ENCODE measurements at regions not wholly inside any gene's neighbourhood (a gene's known extent, or its start where the extent isn't known, plus 50 kb on each side); places are given as distances from the start of the nearest gene placed in this dataset.

- peak; percentile 16 for DNase-seq (ENCODE audit: low read depth)
Observed at GRCh38 chr3:186487819-186488218, 56.4 kb downstream of the CRYGS start.

DNA sequence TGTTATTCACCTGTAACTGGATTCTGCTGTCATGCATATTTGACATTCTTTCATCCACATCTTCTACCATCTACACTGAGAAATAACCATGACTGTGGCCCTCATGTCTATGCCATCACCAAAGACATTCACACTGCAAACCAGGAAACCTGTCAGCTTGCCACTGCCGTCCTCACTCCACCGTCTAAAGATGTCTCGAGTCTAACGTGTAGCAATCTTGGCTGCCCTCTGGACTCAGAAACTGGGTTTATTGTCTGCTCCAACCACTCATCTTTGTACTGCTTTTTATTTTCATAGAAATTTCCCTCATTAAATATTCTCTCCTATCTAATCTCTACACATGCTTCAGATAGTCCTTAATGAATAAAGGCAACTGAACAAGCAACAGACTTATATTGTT, 57.1 kb downstream of the CRYGS start:
- DNase-seq (ENCODE audit: low read depth) = no peak

- DNase-seq (ENCODE audit: low read depth) = no peak
Observed at GRCh38 chr3:186483611-186484340, 60.4 kb downstream of the CRYGS start.

- DNase-seq (ENCODE audit: low read depth) = no peak
Observed at GRCh38 chr3:186481526-186481925, 62.7 kb downstream of the CRYGS start.

DNA sequence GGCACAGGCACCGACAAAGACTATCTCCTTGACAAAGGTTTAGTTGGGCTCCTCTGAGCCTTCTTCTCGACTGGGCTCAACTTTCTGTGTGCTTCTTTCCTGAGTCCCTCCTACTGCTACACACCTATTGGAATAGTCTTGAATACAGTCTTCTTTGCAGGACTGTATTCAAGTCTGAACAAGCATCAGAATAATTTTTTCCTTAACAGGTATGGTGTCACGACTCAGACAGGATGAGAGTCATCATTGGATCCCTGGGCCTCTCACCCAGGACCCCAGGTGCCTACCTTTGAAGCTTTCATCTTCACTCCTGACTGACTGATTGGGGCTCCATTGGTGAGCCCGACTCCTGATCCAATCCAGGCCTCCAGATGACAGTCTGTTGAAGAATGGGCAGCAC, 66.3 kb downstream of the CRYGS start:
- DNase-seq (ENCODE audit: low read depth) = no peak

GRCh38 chr3:186477033-186477432, 67.1 kb downstream of the CRYGS start:
- DNase-seq (ENCODE audit: low read depth) = no peak

DNA sequence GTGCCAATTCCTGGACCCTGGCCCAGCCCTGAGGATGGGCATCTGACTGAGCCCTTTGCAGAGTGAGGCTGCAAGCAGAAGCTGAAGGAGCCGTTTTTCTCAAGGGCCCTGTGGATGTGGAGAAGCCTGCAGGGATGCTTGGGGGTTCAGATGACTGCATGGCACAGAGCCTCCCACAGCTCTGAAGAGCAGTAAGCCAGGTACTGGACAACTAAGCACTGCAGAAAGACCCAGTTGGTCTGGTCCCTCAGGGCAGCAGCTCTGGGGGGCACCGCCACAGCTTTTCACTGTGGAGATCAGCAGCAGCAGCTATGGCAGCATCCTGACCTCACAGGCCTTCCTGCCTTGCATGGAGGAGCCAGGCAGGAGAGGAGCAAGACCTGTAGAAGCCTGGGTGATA, 67.6 kb downstream of the CRYGS start:
- no peak for DNase-seq (ENCODE audit: low read depth)

DNA sequence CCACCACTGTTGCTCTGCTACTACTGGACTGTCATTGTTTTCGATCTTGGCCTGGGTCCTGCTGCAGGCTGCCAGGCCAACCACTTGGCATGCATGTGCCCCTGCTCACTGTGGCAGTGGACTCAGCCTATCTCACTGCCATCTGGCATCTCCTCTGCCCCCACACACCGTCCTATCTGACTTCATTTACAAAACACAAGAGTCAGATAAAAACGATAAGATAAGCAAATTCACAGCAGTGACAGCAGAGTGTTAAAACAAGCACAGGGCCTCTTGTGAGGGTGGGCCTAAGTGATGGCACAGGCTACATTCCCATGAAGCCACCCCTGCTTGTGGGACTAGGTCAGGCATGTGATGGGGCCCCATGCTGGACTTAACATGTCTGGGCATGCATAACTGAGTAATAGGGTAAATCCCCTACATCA, 68.1 kb downstream of the CRYGS start:
- DNase-seq (ENCODE audit: low read depth) = no peak

DNA sequence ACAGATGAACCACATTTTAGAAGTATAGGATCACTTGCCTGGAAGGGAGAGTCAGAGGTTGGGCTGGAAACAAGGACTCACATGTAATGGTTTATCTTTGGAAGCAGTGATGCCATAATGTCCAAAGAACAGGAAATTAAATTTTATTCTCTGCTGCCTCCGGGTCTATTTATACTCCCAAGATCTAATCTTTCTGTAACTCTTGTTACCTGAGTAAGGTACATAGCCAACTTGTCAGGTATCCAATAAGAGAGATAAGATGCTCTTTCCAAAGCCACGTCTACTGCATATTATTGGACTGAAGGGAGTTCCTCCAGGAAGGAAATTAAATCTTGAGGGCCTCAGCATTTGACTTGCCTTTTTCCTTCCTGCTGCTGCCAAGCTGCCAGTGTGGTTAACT, 71.0 kb downstream of the CRYGS start:
- no peak for DNase-seq (ENCODE audit: low read depth)

- peak; percentile 20 for DNase-seq (ENCODE audit: low read depth)
Observed at GRCh38 chr3:186472456-186473008, 71.6 kb downstream of the CRYGS start.

DNA sequence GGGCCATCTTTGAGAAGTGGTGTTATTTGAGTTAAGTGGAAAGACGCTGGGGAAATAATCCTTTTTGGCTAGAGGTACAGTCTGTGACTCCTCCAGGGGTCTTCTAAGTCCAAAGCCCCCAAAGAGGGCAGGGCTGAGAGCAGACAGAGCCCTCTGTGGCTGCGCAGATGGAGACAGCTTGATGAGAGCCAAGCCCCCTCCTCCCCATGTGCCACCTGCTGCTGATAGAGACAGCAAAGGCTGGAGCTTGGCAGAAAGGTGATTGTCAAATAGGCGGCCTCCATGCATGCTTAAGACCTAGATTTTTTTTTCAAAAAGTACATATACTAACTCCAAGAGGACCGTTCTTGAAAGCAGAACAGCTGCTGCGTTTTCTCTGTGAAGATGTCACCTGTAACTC, 72.4 kb downstream of the CRYGS start:
- no peak for DNase-seq (ENCODE audit: low read depth)

- DNase-seq (ENCODE audit: low read depth) = no peak
Observed at GRCh38 chr3:186469525-186469924, 74.7 kb downstream of the CRYGS start.

GRCh38 chr3:186467969-186468368, 76.2 kb downstream of the CRYGS start:
- no peak for DNase-seq (ENCODE audit: low read depth)

GRCh38 chr3:186466391-186466974, 77.7 kb downstream of the CRYGS start:
- DNase-seq (ENCODE audit: low read depth) = no peak

GRCh38 chr3:186465508-186465907, 78.7 kb downstream of the CRYGS start:
- no peak for DNase-seq (ENCODE audit: low read depth)

DNA sequence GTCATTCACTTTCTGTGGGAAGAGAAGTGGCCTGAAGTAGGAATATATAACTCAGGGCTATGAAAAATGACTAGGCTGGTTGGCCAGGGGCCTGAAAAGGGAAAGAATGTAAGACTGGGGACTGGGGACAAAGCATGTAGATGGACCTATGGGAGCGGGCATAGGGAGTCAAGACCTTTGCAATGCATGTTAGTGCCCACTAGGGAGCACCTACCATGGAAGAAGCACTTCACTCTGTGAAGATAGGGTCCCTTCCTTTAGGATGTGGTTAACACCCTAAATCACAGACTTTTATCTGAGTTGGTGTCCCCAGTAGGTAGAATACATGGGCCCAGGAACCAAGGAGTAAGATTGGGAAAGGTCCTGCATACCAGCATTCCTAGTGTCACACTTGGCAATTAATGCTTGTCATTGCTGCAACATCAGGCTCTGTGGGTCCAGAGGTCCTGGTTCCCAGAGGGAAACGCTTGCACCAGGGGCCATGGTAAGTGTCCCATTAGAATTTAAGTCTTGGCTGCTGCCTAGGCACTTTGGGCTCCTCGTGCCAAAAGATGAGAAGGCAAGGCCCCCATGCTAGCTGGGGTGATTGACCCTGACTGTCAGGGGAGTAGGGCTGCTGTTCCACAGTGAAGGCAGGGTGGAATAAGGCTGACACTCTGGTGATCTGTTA, 79.6 kb downstream of the CRYGS start:
- DNase-seq (ENCODE audit: low read depth) = peak; percentile 22

GRCh38 chr3:186461141-186461540, 83.0 kb downstream of the CRYGS start:
- peak; percentile 81 for DNase-seq (ENCODE audit: low read depth)

DNA sequence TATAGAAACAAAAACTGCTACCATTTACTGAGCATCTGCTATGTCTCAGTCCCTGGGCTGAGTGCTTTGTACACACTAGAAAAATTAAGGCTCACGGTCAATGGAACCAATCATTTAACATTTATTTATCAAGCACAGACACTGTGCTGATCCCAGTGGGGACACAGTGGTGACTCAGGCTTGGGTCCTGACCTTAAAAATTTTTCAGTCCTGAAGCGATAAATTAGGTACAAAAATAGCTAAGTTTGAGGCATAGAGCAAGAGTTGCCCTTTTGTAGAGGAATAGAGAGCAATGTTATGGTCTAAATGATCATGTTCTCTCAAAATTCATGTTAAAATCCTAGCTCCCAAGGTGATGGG, 85.1 kb downstream of the CRYGS start:
- no peak for DNase-seq (ENCODE audit: low read depth)

DNA sequence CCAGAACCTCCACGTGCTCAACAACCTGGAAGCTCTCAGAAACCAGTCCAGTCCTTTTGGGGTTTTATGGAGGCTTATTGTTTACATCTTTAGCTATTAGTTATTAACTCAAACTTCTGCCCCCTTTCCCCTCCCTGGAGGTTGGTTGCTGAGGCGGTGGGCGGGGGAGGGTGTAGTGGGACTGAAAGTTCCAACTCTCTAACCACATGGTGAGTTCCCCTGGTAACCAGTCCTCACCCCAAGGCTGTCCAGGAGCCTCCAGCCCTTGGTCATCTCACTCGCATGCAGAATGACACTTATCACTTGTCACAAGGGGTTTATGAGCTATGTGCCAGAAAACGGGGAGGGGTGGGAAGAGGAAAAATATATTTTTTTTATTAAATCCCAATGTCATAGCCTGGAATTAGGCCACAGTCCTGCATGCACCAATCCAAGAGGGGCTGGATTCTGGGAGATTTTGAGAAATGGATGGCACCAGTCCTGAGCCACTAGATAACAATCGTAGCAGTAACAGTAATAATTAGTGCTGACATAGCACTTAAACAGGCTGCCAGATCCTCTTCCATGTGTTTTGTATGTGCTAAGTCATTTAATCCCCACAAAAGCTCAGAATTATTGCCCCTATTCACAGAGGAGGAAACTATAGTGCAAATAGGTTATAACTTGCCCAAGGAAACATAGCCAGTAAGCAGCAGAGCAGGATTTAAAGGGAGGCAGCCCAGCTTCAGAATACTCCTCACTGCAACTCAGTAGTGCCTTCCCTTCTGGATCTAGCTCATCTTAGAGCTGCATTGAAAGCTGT, 85.7 kb downstream of the CRYGS start:
- no peak for DNase-seq (ENCODE audit: low read depth)

DNA sequence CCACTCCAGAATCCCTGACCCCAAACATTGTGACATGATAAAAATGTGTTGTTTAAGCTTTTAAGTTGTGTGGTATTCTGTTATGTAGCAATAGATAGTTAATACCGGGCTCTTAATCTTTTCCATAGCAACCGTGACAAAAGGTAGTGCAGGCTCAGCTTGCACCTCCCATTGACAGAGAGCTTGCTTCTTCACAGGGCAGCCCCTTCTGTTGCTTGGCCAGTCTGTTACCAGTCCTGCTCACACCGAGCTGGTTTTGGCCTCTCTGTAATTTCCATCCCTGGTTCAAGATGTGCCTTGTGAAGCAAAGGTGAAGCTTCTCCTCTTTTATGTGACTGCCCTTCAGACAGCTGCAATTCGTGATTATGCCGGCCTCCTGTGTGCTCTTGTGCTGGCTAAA, 86.9 kb downstream of the CRYGS start:
- DNase-seq (ENCODE audit: low read depth) = no peak

GRCh38 chr3:186456731-186457191, 87.4 kb downstream of the CRYGS start:
- DNase-seq (ENCODE audit: low read depth) = no peak
